CD14-positive monocyte (primary cell): ENCODE measurements at regions not wholly inside any gene's neighbourhood (a gene's known extent, or its start where the extent isn't known, plus 50 kb on each side); places are given as distances from the start of the nearest gene placed in this dataset.

ENCODE experiments used
- DNase-seq, 3 donors: peaks; one replicate each; pipeline ENCODE4 v3.0.0-alpha.2; 2011 to 2022
- H2AFZ ChIP-seq: 2 replicates; pipeline ENCODE4 v1.6.0; 2012; ENCODE audit warnings: mild to moderate bottlenecking, low read depth, low read length, inconsistent platforms; ENCODE audit not compliant: insufficient read depth, poor library complexity, severe bottlenecking
- H3K27ac ChIP-seq, 2 donors: 1 replicate in 1 of 2; 2 replicates in 1 of 2; pipeline ENCODE4 v1.5.1; 2012 to 2013; ENCODE audit warnings: low read length in 2 of 2, control low read depth in 1 of 2, inconsistent platforms in 1 of 2, low read depth in 1 of 2, mild to moderate bottlenecking in 1 of 2
- H3K27me3 ChIP-seq, 2 donors: one replicate each; pipeline versions ENCODE4 v1.6.0 to v1.6.1; 2011 to 2013; ENCODE audit warnings: low read length in 2 of 2; ENCODE audit not compliant: control insufficient read depth in 2 of 2, insufficient read depth in 2 of 2
- H3K36me3 ChIP-seq, 2 donors: replicated peaks in 1 of 2; 1 replicate in 1 of 2; 2 replicates in 1 of 2; pipeline versions ENCODE4 v1.5.1 to v1.6.1; 2012 to 2013; ENCODE audit warnings: low read length in 2 of 2, control low read depth in 1 of 2, inconsistent platforms in 1 of 2, mild to moderate bottlenecking in 1 of 2; ENCODE audit not compliant: insufficient read depth in 2 of 2, control insufficient read depth in 1 of 2
- H3K4me1 ChIP-seq, 2 donors: 1 replicate in 1 of 2; 2 replicates in 1 of 2; pipeline versions ENCODE4 v1.5.1 to v1.6.1; 2012 to 2013; ENCODE audit warnings: low read length in 2 of 2, control low read depth in 1 of 2, inconsistent platforms in 1 of 2, mild to moderate bottlenecking in 1 of 2, moderate library complexity in 1 of 2; ENCODE audit not compliant: insufficient read depth in 2 of 2, control insufficient read depth in 1 of 2
- H3K4me2 ChIP-seq: replicated peaks from 2 replicates; pipeline ENCODE3; 2012; ENCODE audit warnings: low read length, moderate library complexity, mild to moderate bottlenecking; ENCODE audit not compliant: poor library complexity, severe bottlenecking; ENCODE audit errors: extremely low read depth
- H3K4me3 ChIP-seq, 3 experiments: fragments of 200-600 bp in 1 of 3; sonication (generic) in 1 of 3; replicated peaks in 1 of 3; 1 replicate in 2 of 3; 2 replicates in 1 of 3; pipeline ENCODE4 v1.5.1; 2011 to 2013; ENCODE audit warnings: low read length in 3 of 3, mild to moderate bottlenecking in 3 of 3, control low read depth in 2 of 3, low read depth in 2 of 3, inconsistent platforms in 1 of 3, moderate library complexity in 1 of 3
- H3K79me2 ChIP-seq: 2 replicates; pipeline ENCODE4 v1.6.0; 2012; ENCODE audit warnings: mild to moderate bottlenecking, control low read depth, inconsistent platforms, low read length, moderate library complexity; ENCODE audit not compliant: insufficient read depth
- H3K9ac ChIP-seq: 2 replicates; pipeline ENCODE4 v1.6.0; 2017; ENCODE audit warnings: low read length, mild to moderate bottlenecking; ENCODE audit not compliant: insufficient read depth, poor library complexity, severe bottlenecking
- H3K9me3 ChIP-seq, 2 donors: replicated peaks in 1 of 2; 1 replicate in 1 of 2; 2 replicates in 1 of 2; pipeline versions ENCODE4 v1.5.1 to v1.6.1; 2012 to 2013; ENCODE audit warnings: low read length in 2 of 2, control low read depth in 1 of 2; ENCODE audit not compliant: control insufficient read depth in 1 of 2, insufficient read depth in 1 of 2
- H4K20me1 ChIP-seq: 2 replicates; pipeline ENCODE4 v1.6.0; 2012; ENCODE audit warnings: mild to moderate bottlenecking, low read length, control low read depth, moderate library complexity; ENCODE audit not compliant: insufficient read depth
- H3K27ac Mint-ChIP-seq, 7 donors: one replicate each; pipeline ENCODE4 v1.8.0; 2020; ENCODE audit warnings: mild to moderate bottlenecking in 7 of 7, mixed read lengths in 7 of 7, moderate library complexity in 6 of 7, inconsistent platforms in 2 of 7
- H3K27me3 Mint-ChIP-seq, 3 donors: one replicate each; pipeline ENCODE4 v1.8.0; 2021 to 2022; ENCODE audit warnings: low read depth in 3 of 3, mild to moderate bottlenecking in 3 of 3, mixed read lengths in 3 of 3, moderate library complexity in 3 of 3, inconsistent platforms in 1 of 3
- H3K36me3 Mint-ChIP-seq, 2 donors: one replicate each; pipeline ENCODE4 v1.8.0; 2020; ENCODE audit warnings: mixed read lengths in 2 of 2, inconsistent platforms in 1 of 2, mild to moderate bottlenecking in 1 of 2
- H3K4me1 Mint-ChIP-seq: one replicate; pipeline ENCODE4 v1.8.0; 2020; ENCODE audit warnings: mild to moderate bottlenecking, mixed read lengths
- H3K4me3 Mint-ChIP-seq, 2 donors: one replicate each; pipeline ENCODE4 v1.8.0; 2020; ENCODE audit warnings: mild to moderate bottlenecking in 2 of 2, mixed read lengths in 2 of 2, moderate library complexity in 1 of 2
- H3K9me3 Mint-ChIP-seq, 7 donors: one replicate each; pipeline ENCODE4 v1.8.0; 2020 to 2022; ENCODE audit warnings: mixed read lengths in 7 of 7, mild to moderate bottlenecking in 6 of 7, moderate library complexity in 6 of 7, inconsistent platforms in 2 of 7
- CTCF ChIP-seq: fragments of 200-600 bp; IDR thresholded peaks from one replicate; pipeline ENCODE4 v1.8.0; 2022; ENCODE audit warnings: antibody characterized with exemption, mild to moderate bottlenecking
- WGBS: methylation state at CpG from one replicate; pipeline ENCODE4 v1.1.5; 2013; ENCODE audit warnings: missing lambda C conversion rate; ENCODE audit not compliant: insufficient coverage; 5-methylcytosine and 5-hydroxymethylcytosine counted together
- intact Hi-C, 2 donors: fragments of 100-400 bp; cut with micrococcal nuclease; formaldehyde crosslinking; loops; one replicate each; pipeline versions ENCODE4 v1.15.0 to v1.15.1; 2023

GRCh38 chr6:23224540-23224939 lies 655.2 kb downstream of the HDGFL1 start:
- Histone ChIP-seq H3K4me2 (no peak overlapping the region), H3K27ac (no peak overlapping the region), H3K4me1 (no peaks in the 10 kb centered on the region), H3K4me3 (no peak overlapping the region), H2AFZ (no peak overlapping the region), H3K36me3 (no peaks in the 10 kb centered on the region), H3K9me3 (peaks cover 13 to 16% of the 10 kb centered on the region in 2 donors), H4K20me1 (no peaks in the 10 kb centered on the region), H3K9ac (no peak overlapping the region), H3K27me3 (no peaks in the 10 kb centered on the region), H3K79me2 (no peaks in the 10 kb centered on the region)
- H3K27me3 Mint-ChIP-seq: peaks cover 0 to 3% (median 2%) of the 10 kb centered on the region in 3 donors
- peaks cover 9 to 33% (median 19%) of the 10 kb centered on the region in 7 donors for H3K9me3 Mint-ChIP-seq
- WGBS: no CpG with 5 or more reads among the region's 1 CpG
- H3K4me3 Mint-ChIP-seq: no peak overlapping the region
- intact Hi-C loops: no loop called here
- H3K36me3 Mint-ChIP-seq: no peaks in the 10 kb centered on the region
- no peak overlapping the region for H3K27ac Mint-ChIP-seq
- DNase-seq: no peak
- TF ChIP-seq CTCF: no peak
- no peaks in the 10 kb centered on the region for H3K4me1 Mint-ChIP-seq

GRCh38 chr6:23228439-23229024 lies 659.2 kb downstream of the HDGFL1 start:
- Histone ChIP-seq H4K20me1 (no peaks in the 10 kb centered on the region), H3K79me2 (no peaks in the 10 kb centered on the region), H3K9me3 (peaks cover 13 to 16% of the 10 kb centered on the region in 2 donors), H3K4me3 (no peak overlapping the region), H3K27ac (no peak overlapping the region), H2AFZ (no peak overlapping the region), H3K9ac (no peak overlapping the region), H3K4me1 (no peaks in the 10 kb centered on the region), H3K27me3 (no peaks in the 10 kb centered on the region), H3K4me2 (no peak overlapping the region), H3K36me3 (no peaks in the 10 kb centered on the region)
- no peak for DNase-seq
- Mint-ChIP-seq H3K36me3 (no peaks in the 10 kb centered on the region), H3K4me3 (no peak overlapping the region), H3K9me3 (peaks cover 12 to 33% (median 23%) of the 10 kb centered on the region in 7 donors), H3K27me3 (peaks cover 0 to 3% (median 2%) of the 10 kb centered on the region in 3 donors), H3K4me1 (no peaks in the 10 kb centered on the region), H3K27ac (no peak overlapping the region)
- intact Hi-C loops: no loop called here
- TF ChIP-seq CTCF: no peak
- 97% methylated on average over 6 of the region's 11 CpGs for WGBS
